Stimulated activated CD4-positive, alpha-beta T cell treated with anti-CD3 and anti-CD28 coated beads, TNF-alpha, amount 100 ng/mL, for 1 hour (primary cell): ENCODE measurements at regions not wholly inside any gene's neighbourhood (a gene's known extent, or its start where the extent isn't known, plus 50 kb on each side); places are given as distances from the start of the nearest gene placed in this dataset.
"Not testable (repeated sequence)": the region's sequence is repeated elsewhere in the genome, so short reads cannot be mapped to it uniquely, and the experiment has no call there.

Experiments
- DNase-seq, 3 donors: peaks; one replicate each; pipeline ENCODE4 v3.0.0-alpha.2; 2020; ENCODE audit warnings: low read depth in 3 of 3, low spot score in 1 of 3

DNA sequence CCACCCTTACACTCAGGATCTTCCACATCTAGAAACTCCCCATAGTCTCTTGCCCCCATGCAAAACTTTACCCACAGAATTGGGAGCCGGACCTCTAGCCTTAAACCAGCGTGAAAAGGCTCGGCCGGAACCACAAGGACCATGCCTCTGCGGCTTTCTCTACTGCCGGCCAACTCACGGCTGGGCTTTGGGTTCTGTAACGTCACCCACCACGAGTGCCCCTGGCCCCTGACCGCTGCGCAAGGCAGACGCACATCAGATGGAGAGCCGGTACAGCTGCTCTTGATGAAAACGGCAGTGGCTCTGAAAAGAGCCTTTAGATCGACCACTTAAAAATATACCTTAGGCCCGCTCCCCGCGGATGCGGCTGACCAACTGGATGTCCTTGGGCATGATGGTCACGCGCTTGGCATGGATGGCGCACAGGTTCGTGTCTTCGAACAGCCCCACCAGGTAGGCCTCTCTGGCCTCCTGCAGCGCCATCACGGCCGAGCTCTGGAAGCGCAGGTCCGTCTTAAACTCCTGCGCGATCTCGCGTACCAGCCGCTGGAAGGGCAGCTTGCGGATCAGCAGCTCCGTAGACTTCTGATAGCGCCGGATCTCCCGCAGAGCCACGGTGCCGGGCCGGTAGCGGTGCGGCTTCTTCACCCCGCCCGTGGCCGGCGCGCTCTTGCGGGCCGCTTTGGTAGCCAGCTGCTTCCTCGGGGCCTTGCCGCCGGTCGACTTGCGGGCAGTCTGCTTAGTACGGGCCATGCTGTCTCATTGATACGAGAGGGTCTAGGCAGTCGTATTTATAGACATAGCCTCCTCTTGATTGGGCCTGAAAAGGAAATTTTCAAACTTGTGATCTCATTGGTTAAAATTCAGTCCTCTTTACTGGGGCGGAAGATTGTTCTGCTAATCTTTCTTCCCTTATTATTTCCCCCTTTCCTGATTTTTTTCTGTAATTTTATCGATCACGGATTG is 66.3 kb downstream of the FAM72C start:
- peak in 1 of 3 donors; percentile 2 for DNase-seq

DNA sequence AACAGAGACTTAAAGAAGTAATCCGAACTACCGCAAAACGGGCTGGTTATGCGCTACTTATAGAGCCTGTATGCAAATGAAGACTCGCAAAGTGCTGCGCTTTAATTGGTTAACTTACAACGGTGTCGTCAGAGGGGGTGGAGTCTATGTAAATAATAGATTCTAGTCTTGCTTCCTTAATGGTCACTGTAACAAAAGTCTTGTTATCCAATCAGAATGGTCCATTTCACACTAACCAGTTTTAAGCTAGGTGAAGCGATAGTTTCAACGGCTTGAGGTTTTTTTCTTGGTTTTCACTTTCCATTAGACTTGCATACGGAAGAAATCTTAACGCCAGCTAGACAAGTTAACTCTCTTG is 67.2 kb downstream of the FAM72C start:
- not testable (repeated sequence) for DNase-seq

DNA sequence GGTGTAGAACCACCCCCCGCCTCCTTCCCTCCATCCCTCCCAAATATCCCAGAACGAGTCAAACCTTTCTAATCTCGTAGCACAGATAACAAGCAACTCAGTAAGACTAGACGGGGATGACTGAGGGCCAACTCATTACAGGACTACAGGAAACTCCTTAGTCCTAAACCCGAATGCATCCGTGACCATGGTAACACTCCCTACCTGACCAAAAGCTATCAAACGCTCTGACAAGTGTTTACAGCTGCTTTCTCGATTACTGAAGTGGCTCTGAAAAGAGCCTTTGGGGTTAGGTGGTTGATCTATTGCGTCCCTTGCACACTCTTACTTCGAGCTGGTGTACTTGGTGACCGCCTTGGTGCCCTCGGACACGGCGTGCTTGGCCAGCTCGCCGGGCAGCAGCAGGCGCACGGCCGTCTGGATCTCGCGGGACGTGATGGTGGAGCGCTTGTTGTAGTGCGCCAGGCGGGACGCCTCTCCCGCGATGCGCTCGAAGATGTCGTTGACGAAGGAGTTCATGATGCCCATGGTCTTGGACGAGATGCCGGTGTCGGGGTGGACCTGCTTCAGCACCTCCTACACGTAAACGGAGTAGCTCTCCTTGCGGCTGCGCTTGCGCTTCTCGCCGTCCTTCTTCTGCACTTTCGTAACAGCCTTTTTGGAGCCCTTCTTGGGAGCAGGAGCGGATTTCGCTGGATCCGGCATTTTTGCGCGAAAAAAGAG is 67.7 kb downstream of the FAM72C start:
- DNase-seq = not testable (repeated sequence)

DNA sequence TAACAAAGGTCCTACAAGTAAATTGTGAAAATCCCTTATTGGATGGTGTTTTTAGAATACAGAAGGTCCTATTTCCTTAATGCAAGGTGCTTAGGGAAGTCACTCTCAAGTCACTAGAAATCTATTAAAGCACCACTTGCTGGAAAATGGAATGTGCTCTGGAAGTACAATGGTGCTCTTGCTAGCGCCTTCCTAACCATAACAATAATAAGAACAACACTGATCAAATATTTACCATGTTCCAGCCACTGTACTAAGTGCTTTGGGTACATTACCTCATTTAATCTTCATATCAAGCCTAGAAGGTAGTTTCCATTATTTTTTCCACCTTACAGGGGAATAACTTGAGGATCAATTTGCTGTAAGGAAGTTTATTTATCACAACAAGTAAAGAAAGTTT is 75.4 kb downstream of the FAM72C start:
- not testable (repeated sequence) for DNase-seq

DNA sequence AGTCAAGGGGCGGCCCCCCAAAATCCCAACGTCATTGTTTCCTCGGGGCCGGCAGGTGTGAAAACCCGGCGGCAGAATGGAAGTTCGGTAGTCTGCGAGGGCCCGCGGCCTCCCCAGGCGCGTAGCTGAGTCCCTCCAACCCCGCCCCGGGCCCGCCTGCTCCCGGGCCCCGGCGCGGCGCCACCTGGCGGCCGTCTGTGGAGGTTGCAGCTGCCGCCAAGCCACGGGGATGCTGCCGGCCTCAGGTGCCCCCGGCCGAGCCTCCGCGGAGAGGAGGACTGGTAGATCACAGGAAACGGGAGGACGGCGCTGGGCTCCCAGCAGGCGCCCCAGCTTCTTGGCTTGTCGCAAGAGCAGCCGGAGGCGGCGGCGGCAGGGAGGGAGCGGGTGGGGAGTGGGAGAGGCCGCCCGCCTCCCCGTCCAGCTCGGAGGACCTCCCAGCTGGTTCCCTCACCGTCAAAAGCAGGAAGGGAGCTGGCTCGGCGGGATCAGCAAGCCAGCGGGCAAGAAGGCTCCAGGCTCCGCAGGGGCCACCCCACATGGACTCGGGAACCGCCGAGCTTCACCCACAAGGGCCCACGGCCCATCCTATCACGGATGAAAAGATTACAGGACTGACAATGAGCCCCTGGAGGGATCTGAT is 86.7 kb downstream of the FAM72C start:
- DNase-seq = peak; percentile 26 to 56 (median 48)

DNA sequence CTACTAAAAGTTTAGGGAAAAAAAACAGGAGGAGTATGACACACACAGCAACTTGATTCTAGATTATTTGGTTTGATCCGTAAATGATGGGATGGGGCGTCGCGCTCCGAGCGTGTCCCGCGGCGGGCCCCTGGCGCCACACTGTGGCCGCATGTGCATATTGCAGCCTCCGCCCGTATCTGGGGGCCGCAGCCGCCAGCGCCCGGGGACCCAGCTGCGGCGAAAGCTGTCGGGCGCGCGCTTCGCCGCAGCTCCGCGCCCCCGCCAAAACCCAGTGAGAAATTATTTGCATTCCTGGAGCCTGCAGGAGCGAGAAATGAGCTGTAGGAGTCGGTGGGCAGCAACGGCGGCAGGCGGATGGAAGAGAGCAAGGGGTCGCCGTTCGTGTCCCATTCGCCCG is 87.3 kb downstream of the FAM72C start:
- peak in 2 of 3 donors; percentile 21 to 37 for DNase-seq

DNA sequence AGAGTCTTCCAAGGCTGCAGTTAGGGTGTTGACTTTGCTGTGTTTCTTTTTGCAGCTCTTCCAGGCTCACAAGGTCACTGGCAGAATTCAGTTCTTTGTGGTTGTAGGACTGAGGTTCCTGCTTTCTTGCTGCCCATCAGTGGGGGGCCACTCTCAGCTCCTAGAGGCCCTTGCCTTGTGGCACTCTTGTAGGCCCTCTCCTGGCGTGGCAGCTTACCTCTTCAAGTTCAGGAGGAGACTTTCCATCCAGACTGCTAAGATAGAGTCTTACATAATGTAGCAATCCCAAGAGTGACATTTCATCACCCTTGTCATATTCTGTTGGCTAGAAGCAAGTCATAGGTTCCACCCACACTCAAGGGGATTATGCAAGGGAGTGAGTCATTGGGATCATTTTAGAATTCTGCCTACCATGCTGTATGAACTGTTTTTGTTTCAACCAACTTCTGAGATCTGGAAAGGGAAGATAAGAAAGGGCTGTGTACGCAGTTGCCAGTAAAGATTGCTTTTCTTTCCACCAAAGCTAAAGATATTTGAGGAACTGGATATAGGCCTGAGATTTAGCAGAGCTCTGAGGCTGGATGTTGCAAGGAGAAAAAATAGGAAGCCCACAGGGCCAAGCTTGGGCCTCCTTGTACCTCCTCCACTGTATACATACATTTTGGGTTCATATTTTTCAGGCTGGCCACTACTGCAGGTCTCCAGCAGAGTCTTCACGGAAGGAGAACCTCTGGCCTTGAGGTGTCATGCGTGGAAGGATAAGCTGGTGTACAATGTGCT is 91.8 kb downstream of the FAM72C start:
- DNase-seq = not testable (repeated sequence)

DNA sequence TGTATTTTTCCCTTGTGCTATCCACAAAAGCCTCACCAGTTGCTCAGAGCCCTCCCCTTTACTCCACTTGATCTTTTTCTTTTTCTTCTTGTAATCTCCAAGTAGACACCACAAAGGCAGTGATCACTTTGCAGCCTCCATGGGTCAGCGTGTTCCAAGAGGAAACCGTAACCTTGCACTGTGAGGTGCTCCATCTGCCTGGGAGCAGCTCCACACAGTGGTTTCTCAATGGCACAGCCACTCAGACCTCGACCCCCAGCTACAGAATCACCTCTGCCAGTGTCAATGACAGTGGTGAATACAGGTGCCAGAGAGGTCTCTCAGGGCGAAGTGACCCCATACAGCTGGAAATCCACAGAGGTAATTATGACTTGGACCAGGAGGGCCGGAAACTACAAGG is 95.8 kb downstream of the FAM72C start:
- DNase-seq = not testable (repeated sequence)

DNA sequence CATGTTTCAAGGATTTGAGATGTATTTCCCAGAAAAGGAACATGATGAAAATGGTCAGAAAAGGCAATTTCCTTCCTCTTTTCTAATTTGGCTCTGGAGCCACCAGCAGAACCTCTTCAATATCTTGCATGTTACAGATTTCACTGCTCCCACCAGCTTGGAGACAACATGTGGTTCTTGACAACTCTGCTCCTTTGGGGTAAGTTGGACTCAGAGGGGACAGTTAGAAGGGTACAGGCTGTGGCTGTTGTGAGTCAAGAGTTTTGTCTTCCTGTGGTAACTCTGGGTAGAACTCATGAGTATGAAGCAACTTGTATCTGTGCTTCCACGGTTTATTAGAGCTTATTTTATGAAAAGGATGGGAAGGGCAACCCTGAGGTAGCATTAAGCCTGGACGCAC is 97.2 kb downstream of the FAM72C start:
- DNase-seq = not testable (repeated sequence)

DNA sequence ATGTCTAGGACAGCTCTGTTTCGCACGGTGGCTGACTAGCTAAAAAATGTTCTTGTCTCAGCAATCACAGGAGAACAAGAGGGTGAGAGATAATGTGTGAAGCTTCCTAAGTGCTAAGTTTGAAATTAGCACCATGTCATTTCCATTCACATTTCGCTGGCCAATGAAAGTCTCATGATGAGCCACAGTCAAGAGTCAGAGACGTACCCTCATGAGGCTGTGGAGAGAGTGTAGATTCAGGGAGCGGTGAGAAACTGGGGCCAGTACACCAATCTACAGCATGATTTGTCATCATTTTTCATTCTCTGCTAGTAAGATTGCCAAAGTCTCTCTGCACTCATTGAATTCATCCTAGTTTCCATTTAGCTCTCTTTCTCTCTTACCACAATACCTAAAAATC is 98.1 kb downstream of the FAM72C start:
- DNase-seq = not testable (repeated sequence)

DNA sequence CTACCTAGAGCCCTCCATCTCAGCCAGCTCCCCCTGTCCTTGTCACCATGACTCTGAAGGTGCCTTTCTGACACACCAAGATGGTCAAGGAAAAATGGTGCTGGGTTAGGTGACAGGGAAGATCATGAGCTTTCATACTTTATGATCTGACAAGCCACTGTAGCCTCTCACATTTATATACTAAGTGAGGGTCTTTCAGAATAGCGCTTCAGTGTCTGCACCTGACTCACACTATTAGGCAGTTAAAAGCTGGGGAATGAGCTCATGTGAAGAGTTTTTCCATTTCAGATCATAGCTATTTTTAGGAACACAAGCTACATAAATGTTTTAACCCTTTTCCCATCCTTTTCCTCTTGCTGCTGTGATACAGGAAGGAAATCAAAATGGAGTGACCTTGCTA is 101.4 kb downstream of the FAM72C start:
- not testable (repeated sequence) for DNase-seq

DNA sequence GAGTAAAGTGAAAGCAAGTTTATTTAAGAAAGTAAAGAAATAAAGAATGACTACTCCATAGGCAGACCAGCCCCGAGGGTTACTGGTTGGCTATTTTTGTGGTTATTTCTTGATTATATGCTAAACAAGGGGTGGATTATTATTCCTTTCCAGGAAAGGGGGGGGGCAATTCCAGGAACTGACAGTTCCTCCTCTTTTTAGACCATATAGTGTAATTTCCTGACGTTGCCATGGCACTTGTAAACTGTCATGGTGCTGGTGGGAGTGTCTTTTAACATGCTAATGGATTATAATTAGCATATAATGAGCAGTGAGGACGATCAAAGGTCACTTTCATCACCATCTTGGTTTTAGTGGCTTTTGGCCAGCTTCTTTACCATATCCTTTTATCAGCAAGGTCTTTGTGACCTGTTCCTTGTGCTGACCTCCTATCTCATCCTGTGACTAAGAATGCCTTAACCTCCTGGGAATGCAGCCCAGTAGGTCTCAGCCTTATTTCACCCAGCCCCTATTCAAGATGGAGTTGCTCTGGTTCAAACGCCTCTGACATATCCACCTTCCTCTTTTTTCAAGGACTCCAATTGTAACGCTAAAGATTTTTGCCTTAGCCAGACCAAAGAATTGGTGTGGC is 104.1 kb downstream of the FAM72C start:
- DNase-seq = not testable (repeated sequence)

DNA sequence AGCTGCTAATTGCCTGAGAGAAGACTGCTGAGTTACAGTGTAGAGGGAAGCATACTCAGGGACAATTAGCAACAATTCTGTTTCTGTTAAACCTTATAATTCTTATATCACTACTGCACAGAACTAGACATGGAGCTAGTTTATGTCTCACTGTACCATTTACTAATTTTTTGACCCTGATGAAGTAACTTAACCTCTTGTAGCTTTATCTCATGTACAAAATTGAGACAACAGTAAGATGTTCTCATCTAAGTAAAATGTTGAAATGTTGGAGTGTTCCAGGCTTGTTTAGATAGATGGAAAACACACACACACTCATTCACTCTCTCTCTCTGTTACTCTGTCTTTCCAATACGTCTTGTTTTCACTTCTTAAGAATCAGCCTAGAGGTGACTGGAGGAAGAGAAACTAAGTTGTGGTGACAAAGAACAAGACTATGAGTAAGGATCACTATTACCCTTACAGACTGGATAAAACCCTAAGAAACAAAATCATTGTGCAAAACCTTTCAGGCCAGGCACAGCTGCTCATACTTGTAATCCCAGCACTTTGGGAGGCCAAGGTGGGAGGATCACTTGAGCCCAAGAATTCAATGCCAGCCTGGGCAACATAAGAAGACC is 107.8 kb downstream of the FAM72C start:
- not testable (repeated sequence) for DNase-seq

DNA sequence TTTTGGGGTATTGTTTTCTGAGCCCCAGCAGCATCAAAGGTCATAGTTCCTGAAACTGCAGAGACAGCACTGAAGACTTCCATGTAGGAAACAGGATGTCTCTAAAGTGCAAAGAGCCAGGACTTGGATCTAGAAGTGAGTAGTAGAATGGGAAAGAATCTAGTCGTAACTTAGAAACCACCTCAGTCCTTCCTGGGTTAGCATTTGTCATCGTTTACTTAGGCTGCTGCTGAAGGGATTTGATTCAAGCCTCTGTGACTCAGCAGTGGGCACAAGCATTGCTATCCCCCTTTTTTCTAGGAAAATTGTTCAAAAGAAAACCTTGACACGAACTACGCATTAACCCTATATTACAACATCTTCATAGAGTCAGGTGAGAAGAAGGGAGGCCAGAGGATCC is 109.1 kb downstream of the FAM72C start:
- DNase-seq = not testable (repeated sequence)

DNA sequence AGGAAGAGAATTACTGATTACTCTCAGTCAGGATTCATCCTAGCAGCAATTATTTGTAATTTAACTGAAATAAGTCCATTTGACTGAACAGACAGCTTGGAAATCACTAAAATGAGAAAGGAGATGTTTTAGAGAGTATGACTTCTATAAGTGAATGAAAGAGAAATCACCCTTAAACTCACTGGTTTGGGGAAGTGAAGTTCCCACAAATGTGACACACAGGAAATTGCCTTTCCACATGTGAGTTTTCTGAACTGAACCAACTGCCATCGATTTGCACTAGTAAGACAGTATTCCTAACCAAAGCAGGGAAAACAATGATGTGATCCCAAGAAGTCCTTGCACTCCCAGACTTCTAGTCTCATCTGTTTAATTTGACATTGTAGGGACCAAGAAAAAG is 110.5 kb downstream of the FAM72C start:
- DNase-seq = not testable (repeated sequence)

DNA sequence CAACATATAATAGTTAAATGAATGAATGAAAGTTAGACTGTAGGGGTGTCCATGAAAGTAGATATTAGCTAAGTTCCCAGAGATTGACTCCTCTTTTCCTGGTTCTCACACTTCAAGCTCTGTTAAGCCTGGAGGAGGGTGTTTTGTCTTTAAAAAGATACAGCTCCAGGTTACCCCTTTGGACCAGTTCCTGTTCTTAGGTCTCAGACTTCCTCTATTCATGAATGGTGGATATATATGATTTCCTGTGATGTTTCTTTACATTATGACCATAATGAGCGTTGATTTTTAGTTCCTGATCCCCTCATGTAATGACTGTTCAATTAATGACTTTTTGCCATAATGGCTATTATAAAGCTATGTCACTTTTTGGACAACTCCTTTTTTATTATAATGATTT is 115.9 kb downstream of the FAM72C start:
- DNase-seq = not testable (repeated sequence)

DNA sequence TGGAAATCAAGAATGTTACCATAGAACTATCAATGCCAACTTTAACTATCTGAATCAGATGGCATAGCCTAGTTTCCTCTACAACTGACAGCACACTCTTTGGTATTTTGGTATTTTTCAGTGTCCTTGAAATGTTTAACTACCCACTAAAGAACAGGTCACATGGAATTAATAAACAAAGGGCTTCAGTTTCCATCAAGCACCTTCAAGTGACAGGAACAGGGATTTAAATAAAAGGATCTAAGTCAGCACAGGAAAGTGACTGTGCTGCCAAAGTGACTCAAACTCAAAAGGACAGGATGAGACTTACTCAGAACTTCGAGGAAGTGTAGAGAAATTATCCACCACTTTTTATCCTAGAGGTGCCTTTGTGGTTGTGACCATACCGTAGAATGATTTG is 117.7 kb downstream of the FAM72C start:
- DNase-seq = not testable (repeated sequence)

DNA sequence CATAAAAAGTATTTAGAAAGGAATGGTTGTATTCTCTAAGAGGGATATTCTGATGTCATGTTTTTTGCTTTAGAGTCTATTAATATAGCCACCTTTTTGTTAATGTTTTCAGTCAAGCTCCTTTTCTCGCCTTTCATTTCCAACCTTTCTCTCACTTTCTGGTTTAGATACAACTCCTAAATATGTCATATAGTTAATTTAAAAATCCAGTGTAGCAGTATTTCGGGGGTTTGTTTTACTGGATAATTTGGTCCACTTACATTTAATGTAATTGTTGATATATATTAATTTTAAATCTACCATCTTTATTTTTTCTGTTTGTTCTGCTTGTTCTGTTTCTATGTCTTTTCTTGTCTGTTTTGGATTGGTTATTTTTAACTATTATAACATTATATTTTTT is 121.1 kb downstream of the FAM72C start:
- DNase-seq = not testable (repeated sequence)

DNA sequence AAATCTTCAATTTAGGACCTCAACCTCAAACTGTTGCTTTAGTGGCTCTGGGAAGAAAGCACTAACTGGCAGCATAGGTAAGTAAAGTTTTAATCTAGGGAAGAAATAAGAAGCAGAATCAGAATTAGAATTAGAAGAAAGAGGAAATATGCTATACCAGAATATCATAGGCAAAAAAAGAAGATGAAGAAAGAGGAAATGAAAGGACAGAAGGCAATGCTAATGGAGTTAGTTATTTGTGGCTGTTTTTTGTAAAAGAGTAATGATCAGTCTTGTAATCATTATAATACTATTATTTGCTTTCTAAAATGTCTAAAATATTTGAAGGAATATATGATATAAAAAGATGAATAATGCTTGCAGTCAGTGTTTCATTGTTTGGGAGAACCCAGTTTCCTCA is 122.9 kb downstream of the FAM72C start:
- not testable (repeated sequence) for DNase-seq

DNA sequence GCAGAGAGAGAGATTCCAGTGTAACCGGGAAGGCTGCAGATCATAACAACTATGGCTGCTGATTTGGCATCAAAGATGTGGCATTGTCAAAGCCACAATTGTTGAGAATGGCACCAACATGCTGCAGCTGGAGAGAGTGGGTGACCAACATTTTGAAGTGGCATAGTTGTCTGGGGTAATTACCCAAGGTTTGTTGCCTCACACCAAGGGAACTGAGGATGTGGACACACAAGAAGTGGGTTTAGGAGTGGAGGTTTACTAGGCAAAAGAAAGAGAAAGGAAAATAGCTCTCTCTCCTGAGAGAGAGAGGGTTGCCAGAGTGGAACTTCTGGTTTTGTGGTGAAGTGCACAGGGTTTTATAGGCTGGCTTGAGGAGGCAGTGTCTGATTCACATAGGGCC is 126.6 kb downstream of the FAM72C start:
- not testable (repeated sequence) for DNase-seq
